Psoas muscle (tissue), 7 donors: ENCODE measurements at regions not wholly inside any gene's neighbourhood (a gene's known extent, or its start where the extent isn't known, plus 50 kb on each side); places are given as distances from the start of the nearest gene placed in this dataset.
A peak's percentile ranks its signal among the peaks of the same experiment; 100 is the strongest.

ENCODE experiments used
- ATAC-seq, 4 donors: fragments of 200-7000 bp; cut with Tn5 transposase; one replicate each; pipeline ENCODE4 v1.9.1; 2020; ENCODE audit warnings: moderate library complexity in 3 of 4, mild to moderate bottlenecking in 2 of 4
- DNase-seq, 2 donors: peaks; one replicate each; pipeline ENCODE4 v3.0.0-alpha.2; 2020
- H3K27ac ChIP-seq: fragments of 200-600 bp; one replicate; pipeline ENCODE4 v1.8.0; 2022
- H3K27me3 ChIP-seq, 3 donors: fragments of 200-600 bp in 1 of 3; one replicate each; pipeline versions ENCODE4 v1.6.1 to v1.8.0; 2013 to 2022; ENCODE audit warnings: low read length in 2 of 3, mild to moderate bottlenecking in 2 of 3, moderate library complexity in 1 of 3; ENCODE audit not compliant: insufficient read depth in 3 of 3
- H3K36me3 ChIP-seq, 2 donors: fragments of 200-600 bp in 1 of 2; one replicate each; pipeline versions ENCODE4 v1.6.1 to v1.8.0; 2013 to 2022; ENCODE audit warnings: low read depth in 1 of 2, mild to moderate bottlenecking in 1 of 2, moderate library complexity in 1 of 2; ENCODE audit not compliant: insufficient read depth in 1 of 2
- H3K4me1 ChIP-seq: fragments of 200-600 bp; one replicate; pipeline ENCODE4 v1.8.0; 2022
- H3K4me3 ChIP-seq: fragments of 200-600 bp; one replicate; pipeline ENCODE4 v1.8.0; 2022; ENCODE audit warnings: mild to moderate bottlenecking
- H3K9me3 ChIP-seq: fragments of 200-600 bp; one replicate; pipeline ENCODE4 v1.8.0; 2022
- WGBS, 3 donors: extraction: QIAGEN DNeasy Blood & Tissue Kit; methylation state at CpG; one replicate each; pipeline versions ENCODE4 v1.1.6 to v1.1.7; 2013; 5-methylcytosine and 5-hydroxymethylcytosine counted together
- intact Hi-C, 2 donors: fragments of 100-400 bp; cut with DNase I; formaldehyde crosslinking; loops; one replicate each; pipeline versions ENCODE4 v1.11.0 to v1.14.2; 2022
- TF ChIP-seq, protein P1 (sequence below): fragments of 200-600 bp; IDR thresholded peaks from one replicate; pipeline ENCODE4 v1.8.0; 2022; ENCODE audit warnings: antibody characterized with exemption
- donor health status: healthy with polysubstance abuse.
- donor health status: DM: no; HTN: no; CAD: no; lungs with moderate emphysema.
- donor health status: Bipolar disorder and iron deficiency.
- donor health status: healthy.
- donor health status: DM: yes; HTN: yes; CAD: no.
- donor health status: DM: no; HTN: no; CAD: no.
- donor health status: DM: yes; HTN: yes; CAD: no.

DNA sequence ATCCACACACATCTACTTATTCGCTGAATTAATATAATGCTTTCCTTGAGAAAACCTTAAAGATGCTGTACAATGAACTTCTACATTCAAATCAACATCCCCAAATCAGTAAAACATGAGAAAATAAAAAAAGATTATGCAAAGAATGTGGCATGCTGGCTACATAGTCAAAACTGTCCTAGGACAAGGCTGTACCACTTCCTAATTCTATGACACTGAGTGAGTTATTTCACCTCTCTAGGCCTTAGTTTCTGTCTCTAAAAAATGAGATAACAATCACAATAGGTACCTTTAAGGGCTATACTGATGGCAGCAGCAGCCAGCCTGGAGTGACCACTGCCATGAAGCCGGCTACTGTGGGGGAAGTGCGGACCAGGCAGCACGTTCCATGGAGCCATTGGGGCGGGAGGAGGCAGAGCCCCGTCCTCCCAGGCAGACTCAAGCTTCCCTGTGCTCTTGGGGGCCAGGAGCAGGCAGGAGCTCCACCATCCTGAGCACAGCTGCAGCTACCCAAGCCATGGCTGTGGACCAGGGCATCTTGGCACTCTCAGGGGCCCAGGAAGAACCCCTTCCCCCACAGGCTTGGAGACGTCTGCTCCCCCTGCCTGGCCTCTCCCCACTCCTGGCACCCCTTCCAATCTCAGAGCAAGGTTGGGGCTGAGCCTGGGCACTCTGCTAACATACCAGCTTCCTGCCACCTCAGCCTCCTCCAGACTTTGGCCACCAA lies 110.2 kb downstream of the ELAPOR2 start:
- no peak for DNase-seq
- no peaks in the 10 kb centered on the region for H3K27me3 ChIP-seq
- no peaks in the 10 kb centered on the region for H3K9me3 ChIP-seq
- intact Hi-C loops = no loop called here
- no peaks in the 10 kb centered on the region for H3K4me1 ChIP-seq
- H3K4me3 ChIP-seq = no peak overlapping the region
- H3K36me3 ChIP-seq = no peaks in the 10 kb centered on the region
- peak in 1 of 4 donors; percentile 25 for ATAC-seq
- H3K27ac ChIP-seq = no peak overlapping the region
- TF ChIP-seq, protein P1, sequence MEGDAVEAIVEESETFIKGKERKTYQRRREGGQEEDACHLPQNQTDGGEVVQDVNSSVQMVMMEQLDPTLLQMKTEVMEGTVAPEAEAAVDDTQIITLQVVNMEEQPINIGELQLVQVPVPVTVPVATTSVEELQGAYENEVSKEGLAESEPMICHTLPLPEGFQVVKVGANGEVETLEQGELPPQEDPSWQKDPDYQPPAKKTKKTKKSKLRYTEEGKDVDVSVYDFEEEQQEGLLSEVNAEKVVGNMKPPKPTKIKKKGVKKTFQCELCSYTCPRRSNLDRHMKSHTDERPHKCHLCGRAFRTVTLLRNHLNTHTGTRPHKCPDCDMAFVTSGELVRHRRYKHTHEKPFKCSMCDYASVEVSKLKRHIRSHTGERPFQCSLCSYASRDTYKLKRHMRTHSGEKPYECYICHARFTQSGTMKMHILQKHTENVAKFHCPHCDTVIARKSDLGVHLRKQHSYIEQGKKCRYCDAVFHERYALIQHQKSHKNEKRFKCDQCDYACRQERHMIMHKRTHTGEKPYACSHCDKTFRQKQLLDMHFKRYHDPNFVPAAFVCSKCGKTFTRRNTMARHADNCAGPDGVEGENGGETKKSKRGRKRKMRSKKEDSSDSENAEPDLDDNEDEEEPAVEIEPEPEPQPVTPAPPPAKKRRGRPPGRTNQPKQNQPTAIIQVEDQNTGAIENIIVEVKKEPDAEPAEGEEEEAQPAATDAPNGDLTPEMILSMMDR = no peak
- 76 to 88% (median 79%) methylated on average over 7 of the region's 7 CpGs for WGBS, 3 donors

DNA sequence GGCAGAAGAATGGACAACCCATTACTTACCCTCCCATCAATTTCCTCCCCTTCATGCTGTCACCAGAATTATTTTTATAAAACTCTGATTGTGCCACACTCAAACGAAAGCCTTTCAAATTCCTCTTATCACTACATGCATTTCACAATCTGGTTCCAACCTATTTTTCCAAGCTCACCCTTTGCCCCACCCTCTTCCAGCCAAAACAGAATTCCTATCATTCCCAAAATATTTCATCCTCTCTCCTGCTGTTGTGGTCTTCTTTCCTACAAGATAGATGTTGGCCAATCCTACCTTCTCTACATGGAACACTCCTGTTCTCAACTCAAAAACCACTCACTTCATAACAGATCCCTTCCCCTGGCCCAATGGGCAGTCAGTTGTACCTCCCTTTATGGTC lies 111.5 kb downstream of the ELAPOR2 start:
- H3K27ac ChIP-seq = no peak overlapping the region
- no peak for DNase-seq
- no peaks in the 10 kb centered on the region for H3K4me1 ChIP-seq
- H3K27me3 ChIP-seq = no peaks in the 10 kb centered on the region
- 29 to 50% (median 42%) methylated on average over 1 of the region's 1 CpG for WGBS, 3 donors
- ATAC-seq = no peak
- no peaks in the 10 kb centered on the region for H3K9me3 ChIP-seq
- no peak overlapping the region for H3K4me3 ChIP-seq
- H3K36me3 ChIP-seq = no peaks in the 10 kb centered on the region
- intact Hi-C loops = no loop called here
- TF ChIP-seq, protein P1 = no peak

DNA sequence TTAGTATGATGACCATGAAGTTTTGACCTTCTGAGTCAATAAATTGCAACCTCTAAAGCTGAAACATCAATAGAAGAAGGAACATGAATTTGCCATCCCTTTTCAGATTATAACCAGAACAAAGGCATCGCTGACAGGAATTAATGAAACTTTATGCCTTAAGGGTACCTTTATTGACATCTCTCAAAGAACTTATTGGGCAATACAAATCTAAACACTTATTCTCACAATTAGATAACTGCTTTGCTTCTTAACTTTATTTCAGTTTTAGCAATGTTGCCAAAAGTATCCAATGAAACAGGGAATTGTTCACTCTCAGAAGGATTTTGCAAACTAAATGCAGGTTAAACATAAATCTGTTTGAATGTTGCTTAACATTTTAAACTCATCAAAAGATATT lies 116.0 kb downstream of the ELAPOR2 start:
- H3K36me3 ChIP-seq = no peaks in the 10 kb centered on the region
- TF ChIP-seq, protein P1 = no peak
- no peaks in the 10 kb centered on the region for H3K4me1 ChIP-seq
- H3K4me3 ChIP-seq = no peak overlapping the region
- intact Hi-C loops = no loop called here
- WGBS, 3 donors = 90 to 91% (median 91%) methylated on average over 1 of the region's 1 CpG
- no peaks in the 10 kb centered on the region for H3K27me3 ChIP-seq
- ATAC-seq (no peak), DNase-seq (no peak)
- H3K9me3 ChIP-seq = no peaks in the 10 kb centered on the region
- no peak overlapping the region for H3K27ac ChIP-seq

DNA sequence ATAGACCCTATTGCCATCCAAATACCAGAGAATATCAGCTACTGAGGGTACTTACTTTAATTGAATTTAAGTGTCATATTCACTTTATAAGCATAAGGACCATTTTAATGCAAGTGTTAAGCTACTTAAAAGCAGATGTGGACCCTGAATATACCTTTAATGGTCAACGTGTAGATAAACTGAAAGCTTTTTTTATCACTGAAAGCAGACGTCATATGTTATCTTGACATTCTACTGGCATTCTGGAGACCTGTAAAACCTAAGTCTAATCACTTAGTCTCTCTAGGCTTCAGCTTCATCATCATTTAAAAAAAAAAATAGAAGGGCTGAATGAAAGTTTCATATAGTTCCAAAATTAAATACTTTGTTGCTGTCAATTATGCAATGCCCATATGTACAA lies 116.5 kb downstream of the ELAPOR2 start:
- ATAC-seq (no peak), DNase-seq (no peak)
- H3K9me3 ChIP-seq = no peaks in the 10 kb centered on the region
- intact Hi-C loops = no loop called here
- H3K27me3 ChIP-seq = no peaks in the 10 kb centered on the region
- H3K4me1 ChIP-seq = no peaks in the 10 kb centered on the region
- WGBS, 3 donors = 72 to 83% (median 75%) methylated on average over 2 of the region's 2 CpGs
- H3K27ac ChIP-seq = no peak overlapping the region
- no peak overlapping the region for H3K4me3 ChIP-seq
- H3K36me3 ChIP-seq = peaks cover 0 to 2% of the 10 kb centered on the region in 2 donors
- TF ChIP-seq, protein P1 = no peak

DNA sequence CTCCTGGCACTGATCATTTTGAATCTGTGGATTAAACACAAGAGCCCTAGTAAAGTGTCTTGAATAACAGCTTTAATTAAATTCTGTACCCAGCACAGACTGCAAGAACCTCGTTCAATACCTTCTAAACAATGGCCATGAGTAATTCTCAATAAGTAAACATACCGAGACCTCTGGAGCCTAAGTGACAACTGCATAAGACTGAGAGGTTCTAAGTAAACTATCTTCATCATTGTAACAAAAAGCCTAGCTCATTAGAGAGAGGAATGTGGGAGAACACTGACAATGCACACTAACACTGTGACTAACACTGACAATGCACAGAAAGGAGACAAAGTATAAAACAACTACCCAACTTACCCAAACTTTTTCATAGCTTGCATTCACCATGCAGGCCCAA lies 117.4 kb downstream of the ELAPOR2 start:
- no peak for DNase-seq
- WGBS, 3 donors = 92 to 95% (median 93%) methylated on average over 2 of the region's 2 CpGs
- H3K9me3 ChIP-seq = no peaks in the 10 kb centered on the region

More for the DNA sequence above, 117.4 kb downstream of the ELAPOR2 start:
- Histone ChIP-seq H3K36me3 (peaks cover 0 to 11% of the 10 kb centered on the region in 2 donors), H3K4me1 (no peaks in the 10 kb centered on the region), H3K27me3 (no peaks in the 10 kb centered on the region), H3K27ac (no peak overlapping the region), H3K4me3 (no peak overlapping the region)
- ATAC-seq = no peak
- intact Hi-C loops = no loop called here
- TF ChIP-seq, protein P1 = no peak
